Panc1 (cell line): ENCODE measurements at regions not wholly inside any gene's neighbourhood (a gene's known extent, or its start where the extent isn't known, plus 50 kb on each side); places are given as distances from the start of the nearest gene placed in this dataset.

ENCODE experiments used
- ATAC-seq: fragments of 200-7000 bp; cut with Tn5 transposase; 2 replicates; pipeline ENCODE4 v1.9.1; 2020; ENCODE audit warnings: mild to moderate bottlenecking, moderate library complexity
- BruUV-seq: library from RNA; stranded (reverse); fragments of 400-500 nt; replicated peaks from 2 replicates; lab custom pipeline; 2021; lab: Mats Ljungman, UMichigan
- CTCF ChIA-PET: fragments of 300-600 bp; sonication (Branson Sonifier 250); formaldehyde crosslinking; loops from one replicate; lab custom pipeline; 2022; ENCODE audit warnings: antibody characterized with exemption; lab: Charles Lee
- POLR2A ChIA-PET: fragments of 300-600 bp; sonication (Branson Sonifier 250); formaldehyde crosslinking; loops from one replicate; lab custom pipeline; 2022; ENCODE audit warnings: antibody characterized with exemption; lab: Charles Lee
- DNase-seq: peaks from one replicate; pipeline ENCODE4 v3.0.0-alpha.2; 2010; ENCODE audit warnings: low read depth, low spot score
- H3K27ac ChIP-seq: 2 replicates; pipeline ENCODE4 v1.5.1; 2011; ENCODE audit warnings: mild to moderate bottlenecking, low read length, inconsistent platforms
- H3K27me3 ChIP-seq: fragments of 200-500 bp; sonication (Bioruptor generic); 2 replicates; pipeline ENCODE4 v1.6.0; 2014; ENCODE audit warnings: low read length, inconsistent platforms; ENCODE audit not compliant: control insufficient read depth, insufficient read depth
- H3K36me3 ChIP-seq: fragments of 200-500 bp; sonication (Bioruptor generic); 2 replicates; pipeline ENCODE4 v1.5.1; 2014; ENCODE audit warnings: inconsistent platforms, mild to moderate bottlenecking, low read length, moderate library complexity; ENCODE audit not compliant: control insufficient read depth, insufficient read depth
- H3K4me1 ChIP-seq: 2 replicates; pipeline ENCODE4 v1.5.1; 2011; ENCODE audit warnings: inconsistent platforms, mild to moderate bottlenecking, low read length, moderate library complexity; ENCODE audit not compliant: control insufficient read depth, insufficient read depth
- H3K4me3 ChIP-seq, 2 experiments: 2 replicates each; pipeline ENCODE4 v1.5.1; 2011 to 2012; ENCODE audit warnings: low read depth in 2 of 2, low read length in 2 of 2, mild to moderate bottlenecking in 2 of 2, inconsistent platforms in 1 of 2, moderate library complexity in 1 of 2
- H3K9me3 ChIP-seq: fragments of 200-500 bp; sonication (Bioruptor generic); 2 replicates; pipeline ENCODE4 v1.5.1; 2014; ENCODE audit warnings: low read depth, mild to moderate bottlenecking, inconsistent platforms, low read length, moderate library complexity; ENCODE audit not compliant: control insufficient read depth, insufficient read depth
- POLR2AphosphoS5 ChIP-seq: IDR thresholded peaks from 2 replicates; pipeline ENCODE4 v1.6.1; 2012; ENCODE audit warnings: mild to moderate bottlenecking, low read depth, low read length, moderate library complexity
- SIN3A ChIP-seq: IDR thresholded peaks from 2 replicates; pipeline ENCODE4 v1.6.1; 2012; ENCODE audit warnings: low read depth, mild to moderate bottlenecking, low read length, moderate library complexity, borderline replicate concordance; ENCODE audit not compliant: insufficient read depth
- TCF7L2 ChIP-seq: IDR thresholded peaks from 2 replicates; pipeline ENCODE4 v1.6.1; 2011; ENCODE audit warnings: mild to moderate bottlenecking, low read depth, low read length, inconsistent platforms
- in situ Hi-C: cut with HindIII; loops from 2 replicates; pipeline ENCODE4 v1.10.0; 2016; ENCODE audit warnings: low sequenced_read_pairs, low pct_unique_long_range_greater_than_20kb
- intact Hi-C: fragments of 100-400 bp; cut with micrococcal nuclease; formaldehyde crosslinking; loops from one replicate; pipeline ENCODE4 v1.10.0; 2022; ENCODE audit not compliant: unreplicated experiment
- TF ChIP-seq, protein P1 (sequence below): fragments of 450-650 bp; IDR thresholded peaks from 2 replicates; pipeline ENCODE4 v1.5.1; 2017; ENCODE audit warnings: mild to moderate bottlenecking
- TF ChIP-seq, protein P2 (sequence below), 2 experiments: IDR thresholded peaks; 2 replicates each; pipeline ENCODE4 v1.6.1; 2011 to 2012; ENCODE audit warnings: low read depth in 2 of 2, control low read depth in 1 of 2, low read length in 1 of 2, mild to moderate bottlenecking in 1 of 2, moderate library complexity in 1 of 2; ENCODE audit not compliant: insufficient read depth in 1 of 2

DNA sequence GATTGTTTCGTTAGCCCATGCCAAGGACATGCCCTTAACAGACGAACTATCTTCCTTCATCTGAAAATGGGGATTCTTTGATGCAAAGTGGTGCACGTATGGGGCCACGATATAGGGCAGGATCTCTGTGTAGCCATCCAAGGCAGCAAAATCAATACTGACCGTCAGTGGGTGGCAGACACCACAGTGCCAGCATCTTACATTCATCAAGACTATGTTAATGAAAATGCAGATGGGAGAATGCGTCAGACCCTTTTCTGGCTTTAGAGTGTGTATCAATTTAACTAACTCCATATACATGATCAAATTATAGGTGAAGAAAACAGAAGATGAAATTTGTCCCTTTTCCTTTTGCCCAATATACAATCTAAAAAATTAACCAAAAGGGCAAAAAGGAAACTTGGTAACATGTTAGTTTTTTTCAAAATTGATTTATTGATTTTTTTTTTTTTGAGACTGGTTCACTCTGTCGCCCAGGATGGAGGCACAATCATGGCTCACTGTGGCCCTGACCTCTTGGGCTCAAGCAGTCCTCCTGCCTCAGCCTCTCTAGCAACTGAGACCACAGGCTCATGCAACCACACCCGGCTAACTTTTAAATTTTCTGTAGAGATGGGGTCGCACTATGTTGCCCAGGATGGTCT, 169.2 kb upstream of the SPRY4 start:
- Histone ChIP-seq H3K36me3 (no peaks in the 10 kb centered on the region), H3K9me3 (no peaks in the 10 kb centered on the region), H3K27ac (no peak overlapping the region), H3K4me1 (no peaks in the 10 kb centered on the region), H3K4me3 (no peak overlapping the region), H3K27me3 (no peaks in the 10 kb centered on the region)
- ATAC-seq (no peak), DNase-seq (no peak)
- no TSS peak for BruUV-seq
- CTCF ChIA-PET, result no interaction called here
- TF ChIP-seq TCF7L2, result no peak
- no peak for TF ChIP-seq SIN3A
- TF ChIP-seq, protein P1, sequence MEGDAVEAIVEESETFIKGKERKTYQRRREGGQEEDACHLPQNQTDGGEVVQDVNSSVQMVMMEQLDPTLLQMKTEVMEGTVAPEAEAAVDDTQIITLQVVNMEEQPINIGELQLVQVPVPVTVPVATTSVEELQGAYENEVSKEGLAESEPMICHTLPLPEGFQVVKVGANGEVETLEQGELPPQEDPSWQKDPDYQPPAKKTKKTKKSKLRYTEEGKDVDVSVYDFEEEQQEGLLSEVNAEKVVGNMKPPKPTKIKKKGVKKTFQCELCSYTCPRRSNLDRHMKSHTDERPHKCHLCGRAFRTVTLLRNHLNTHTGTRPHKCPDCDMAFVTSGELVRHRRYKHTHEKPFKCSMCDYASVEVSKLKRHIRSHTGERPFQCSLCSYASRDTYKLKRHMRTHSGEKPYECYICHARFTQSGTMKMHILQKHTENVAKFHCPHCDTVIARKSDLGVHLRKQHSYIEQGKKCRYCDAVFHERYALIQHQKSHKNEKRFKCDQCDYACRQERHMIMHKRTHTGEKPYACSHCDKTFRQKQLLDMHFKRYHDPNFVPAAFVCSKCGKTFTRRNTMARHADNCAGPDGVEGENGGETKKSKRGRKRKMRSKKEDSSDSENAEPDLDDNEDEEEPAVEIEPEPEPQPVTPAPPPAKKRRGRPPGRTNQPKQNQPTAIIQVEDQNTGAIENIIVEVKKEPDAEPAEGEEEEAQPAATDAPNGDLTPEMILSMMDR, result no peak
- TF ChIP-seq POLR2AphosphoS5, result no peak
- TF ChIP-seq, protein P2, sequence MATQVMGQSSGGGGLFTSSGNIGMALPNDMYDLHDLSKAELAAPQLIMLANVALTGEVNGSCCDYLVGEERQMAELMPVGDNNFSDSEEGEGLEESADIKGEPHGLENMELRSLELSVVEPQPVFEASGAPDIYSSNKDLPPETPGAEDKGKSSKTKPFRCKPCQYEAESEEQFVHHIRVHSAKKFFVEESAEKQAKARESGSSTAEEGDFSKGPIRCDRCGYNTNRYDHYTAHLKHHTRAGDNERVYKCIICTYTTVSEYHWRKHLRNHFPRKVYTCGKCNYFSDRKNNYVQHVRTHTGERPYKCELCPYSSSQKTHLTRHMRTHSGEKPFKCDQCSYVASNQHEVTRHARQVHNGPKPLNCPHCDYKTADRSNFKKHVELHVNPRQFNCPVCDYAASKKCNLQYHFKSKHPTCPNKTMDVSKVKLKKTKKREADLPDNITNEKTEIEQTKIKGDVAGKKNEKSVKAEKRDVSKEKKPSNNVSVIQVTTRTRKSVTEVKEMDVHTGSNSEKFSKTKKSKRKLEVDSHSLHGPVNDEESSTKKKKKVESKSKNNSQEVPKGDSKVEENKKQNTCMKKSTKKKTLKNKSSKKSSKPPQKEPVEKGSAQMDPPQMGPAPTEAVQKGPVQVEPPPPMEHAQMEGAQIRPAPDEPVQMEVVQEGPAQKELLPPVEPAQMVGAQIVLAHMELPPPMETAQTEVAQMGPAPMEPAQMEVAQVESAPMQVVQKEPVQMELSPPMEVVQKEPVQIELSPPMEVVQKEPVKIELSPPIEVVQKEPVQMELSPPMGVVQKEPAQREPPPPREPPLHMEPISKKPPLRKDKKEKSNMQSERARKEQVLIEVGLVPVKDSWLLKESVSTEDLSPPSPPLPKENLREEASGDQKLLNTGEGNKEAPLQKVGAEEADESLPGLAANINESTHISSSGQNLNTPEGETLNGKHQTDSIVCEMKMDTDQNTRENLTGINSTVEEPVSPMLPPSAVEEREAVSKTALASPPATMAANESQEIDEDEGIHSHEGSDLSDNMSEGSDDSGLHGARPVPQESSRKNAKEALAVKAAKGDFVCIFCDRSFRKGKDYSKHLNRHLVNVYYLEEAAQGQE (IDR thresholded peaks at IDR 0.05; ENCODE audit: insufficient read depth in 1 of 2, low read depth in 2 of 2, low read length in 1 of 2), result no peak
- POLR2A ChIA-PET, result no interaction called here
- intact Hi-C loops (no loop called here), in situ Hi-C loops (no loop called here)

DNA sequence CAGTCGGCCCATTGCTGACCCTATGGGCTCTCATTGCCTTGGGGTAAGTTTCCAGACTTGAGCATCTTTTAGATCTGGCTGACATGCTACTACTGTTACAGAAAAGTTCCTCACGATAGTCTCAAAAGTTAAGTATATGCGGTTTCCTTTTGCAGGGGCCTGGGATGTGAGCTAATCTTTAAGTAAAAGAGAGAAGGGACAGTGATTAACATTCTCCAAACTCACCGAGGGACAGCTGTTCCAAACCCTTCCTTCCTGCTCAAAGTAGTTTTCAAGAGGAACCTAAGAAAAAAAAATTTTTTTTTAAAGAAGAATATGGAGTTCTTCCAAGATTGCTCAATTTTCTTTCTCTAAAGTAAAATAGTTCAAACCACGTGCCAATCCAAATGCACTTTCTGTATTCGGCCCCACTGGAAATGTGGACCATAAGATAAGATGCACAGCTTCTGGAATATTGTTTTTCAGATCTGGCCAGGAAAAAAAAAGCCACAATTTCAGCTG, 168.0 kb upstream of the SPRY4 start:
- ATAC-seq, result no peak
- CTCF ChIA-PET, result no interaction called here
- BruUV-seq, result no TSS peak

More for the DNA sequence above, 168.0 kb upstream of the SPRY4 start:
- Histone ChIP-seq H3K9me3 (no peaks in the 10 kb centered on the region), H3K36me3 (no peaks in the 10 kb centered on the region), H3K4me1 (no peaks in the 10 kb centered on the region), H3K27me3 (no peaks in the 10 kb centered on the region), H3K4me3 (no peak overlapping the region), H3K27ac (no peak overlapping the region)
- no peak for TF ChIP-seq SIN3A
- TF ChIP-seq, protein P1, result no peak
- TF ChIP-seq TCF7L2, result no peak
- TF ChIP-seq, protein P2 (IDR thresholded peaks at IDR 0.05; ENCODE audit: insufficient read depth in 1 of 2, low read depth in 2 of 2, low read length in 1 of 2), result no peak
- TF ChIP-seq POLR2AphosphoS5, result no peak
- POLR2A ChIA-PET, result no interaction called here
- no peak for DNase-seq
- in situ Hi-C loops, result no loop called here
- intact Hi-C loops, result no loop called here
